ENCODE measurements at regions not wholly inside any gene's neighbourhood (a gene's known extent, or its start where the extent isn't known, plus 50 kb on each side); places are given as distances from the start of the nearest gene placed in this dataset.

DNA sequence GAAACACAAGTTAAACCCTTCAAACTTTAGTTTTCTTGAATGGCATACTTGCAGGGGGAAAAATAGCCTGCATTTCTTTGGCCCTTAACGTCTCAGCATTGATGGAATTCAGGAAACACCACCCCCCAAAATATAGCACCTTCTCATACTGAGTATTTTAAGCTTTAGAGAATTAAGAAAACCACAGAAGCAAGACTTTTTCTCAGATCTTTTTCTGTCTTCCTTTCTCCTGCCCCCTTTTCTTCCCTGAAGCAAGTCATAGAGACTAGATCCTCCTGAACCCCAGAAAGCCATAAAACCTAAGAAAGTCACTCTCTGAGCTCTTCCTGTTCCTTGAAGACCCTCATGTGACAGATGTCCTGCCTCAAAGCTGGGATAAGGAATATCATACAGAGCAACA is 1069.9 kb downstream of the EFNA5 start:
- Mint-ChIP-seq H3K9me3 (peaks cover 3% of the 10 kb centered on the region), H3K27me3 (no peaks in the 10 kb centered on the region), H3K4me3 (no peak overlapping the region), H3K36me3 (ENCODE audit: low read depth) (no peaks in the 10 kb centered on the region), H3K27ac (no peak overlapping the region), H3K4me1 (no peaks in the 10 kb centered on the region)
- CTCF ChIA-PET, result no interaction called here
- POLR2A ChIA-PET, result no interaction called here
- DNase-seq (no peak), ATAC-seq (ENCODE audit: low read depth) (no peak)
- intact Hi-C loops (cut with micrococcal nuclease), result no loop called here
- TF ChIP-seq, protein P1, sequence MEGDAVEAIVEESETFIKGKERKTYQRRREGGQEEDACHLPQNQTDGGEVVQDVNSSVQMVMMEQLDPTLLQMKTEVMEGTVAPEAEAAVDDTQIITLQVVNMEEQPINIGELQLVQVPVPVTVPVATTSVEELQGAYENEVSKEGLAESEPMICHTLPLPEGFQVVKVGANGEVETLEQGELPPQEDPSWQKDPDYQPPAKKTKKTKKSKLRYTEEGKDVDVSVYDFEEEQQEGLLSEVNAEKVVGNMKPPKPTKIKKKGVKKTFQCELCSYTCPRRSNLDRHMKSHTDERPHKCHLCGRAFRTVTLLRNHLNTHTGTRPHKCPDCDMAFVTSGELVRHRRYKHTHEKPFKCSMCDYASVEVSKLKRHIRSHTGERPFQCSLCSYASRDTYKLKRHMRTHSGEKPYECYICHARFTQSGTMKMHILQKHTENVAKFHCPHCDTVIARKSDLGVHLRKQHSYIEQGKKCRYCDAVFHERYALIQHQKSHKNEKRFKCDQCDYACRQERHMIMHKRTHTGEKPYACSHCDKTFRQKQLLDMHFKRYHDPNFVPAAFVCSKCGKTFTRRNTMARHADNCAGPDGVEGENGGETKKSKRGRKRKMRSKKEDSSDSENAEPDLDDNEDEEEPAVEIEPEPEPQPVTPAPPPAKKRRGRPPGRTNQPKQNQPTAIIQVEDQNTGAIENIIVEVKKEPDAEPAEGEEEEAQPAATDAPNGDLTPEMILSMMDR (IDR thresholded peaks at IDR 0.05), result no peak

DNA sequence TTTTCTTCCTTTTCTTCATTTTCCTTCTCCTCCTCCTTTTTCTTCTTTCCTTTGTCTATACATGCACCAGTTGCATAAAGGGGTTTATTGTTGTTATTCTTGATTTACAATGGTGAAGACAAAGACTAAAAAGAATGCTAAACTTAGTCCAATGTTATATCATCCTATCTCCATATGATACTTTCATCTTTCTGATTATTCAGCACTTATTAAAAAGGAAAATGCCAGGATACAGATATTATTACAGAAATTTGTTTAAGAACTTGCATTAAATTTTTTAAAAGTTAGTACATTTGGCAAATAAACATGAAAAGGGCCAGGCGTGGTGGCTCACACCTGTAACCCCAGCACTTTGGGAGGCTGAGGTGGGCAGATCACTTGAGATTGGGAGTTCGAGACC is 1074.9 kb downstream of the EFNA5 start:
- TF ChIP-seq, protein P1 (IDR thresholded peaks at IDR 0.05), result no peak
- Mint-ChIP-seq H3K27me3 (no peaks in the 10 kb centered on the region), H3K27ac (no peak overlapping the region), H3K4me3 (no peak overlapping the region), H3K9me3 (no peaks in the 10 kb centered on the region), H3K4me1 (no peaks in the 10 kb centered on the region), H3K36me3 (ENCODE audit: low read depth) (no peaks in the 10 kb centered on the region)
- no peak for ATAC-seq (ENCODE audit: low read depth)
- CTCF ChIA-PET, result no interaction called here
- DNase-seq, result no peak
- intact Hi-C loops (cut with micrococcal nuclease), result no loop called here
- POLR2A ChIA-PET, result no interaction called here

DNA sequence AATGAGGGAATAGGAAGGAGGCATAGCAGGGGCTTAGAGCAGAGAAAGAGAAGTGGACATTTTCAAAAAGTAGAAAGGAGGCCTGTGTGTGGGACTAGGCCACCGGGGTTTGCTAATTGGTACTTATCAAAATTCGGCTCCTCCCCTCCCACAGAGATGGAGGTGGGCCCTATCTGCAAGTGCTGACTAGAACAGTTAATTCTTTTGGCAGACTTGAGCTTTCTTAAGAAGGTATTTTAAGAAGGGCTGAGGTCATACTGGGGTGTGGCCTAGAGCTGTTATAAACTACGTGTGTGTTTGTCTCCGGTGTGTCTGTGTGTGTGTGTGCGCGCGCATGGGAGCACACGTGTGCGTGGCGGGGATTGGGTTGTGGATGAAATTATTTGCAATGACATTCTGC is 1086.5 kb downstream of the EFNA5 start:
- Mint-ChIP-seq H3K4me3 (no peak overlapping the region), H3K9me3 (peaks cover 3% of the 10 kb centered on the region), H3K27ac (no peak overlapping the region), H3K27me3 (no peaks in the 10 kb centered on the region), H3K4me1 (no peaks in the 10 kb centered on the region), H3K36me3 (ENCODE audit: low read depth) (no peaks in the 10 kb centered on the region)
- intact Hi-C loops (cut with micrococcal nuclease), result no loop called here
- no peak for DNase-seq
- ChIA-PET CTCF (no interaction called here), POLR2A (no interaction called here)
- TF ChIP-seq, protein P1 (IDR thresholded peaks at IDR 0.05), result no peak
- no peak for ATAC-seq (ENCODE audit: low read depth)

DNA sequence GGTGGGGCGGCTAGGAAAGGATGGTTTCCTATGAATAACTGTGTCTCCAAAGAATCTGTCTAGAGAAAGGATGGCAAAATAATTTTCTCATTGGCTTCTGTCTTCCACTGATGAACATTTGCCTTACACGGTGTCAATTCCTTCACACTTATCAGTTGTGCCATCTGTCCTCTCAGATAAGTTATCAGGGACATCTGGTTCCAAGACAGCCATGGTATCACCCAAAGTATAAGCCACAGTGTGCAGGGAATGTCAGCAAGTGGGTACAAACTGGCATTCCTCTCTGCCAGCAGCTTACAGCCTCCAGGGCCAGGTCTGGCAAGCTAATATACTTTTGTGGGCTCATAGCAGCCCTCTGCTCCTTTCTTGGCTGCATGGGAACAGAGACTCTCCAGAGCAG is 1092.0 kb downstream of the EFNA5 start:
- no peaks in the 10 kb centered on the region for H3K4me1 Mint-ChIP-seq
- POLR2A ChIA-PET, result no interaction called here
- no peak overlapping the region for H3K27ac Mint-ChIP-seq
- DNase-seq (no peak), ATAC-seq (ENCODE audit: low read depth) (no peak)
- H3K27me3 Mint-ChIP-seq, result no peaks in the 10 kb centered on the region
- CTCF ChIA-PET, result no interaction called here
- H3K36me3 Mint-ChIP-seq (ENCODE audit: low read depth), result no peaks in the 10 kb centered on the region
- H3K4me3 Mint-ChIP-seq, result no peak overlapping the region
- TF ChIP-seq, protein P1 (IDR thresholded peaks at IDR 0.05), result no peak
- H3K9me3 Mint-ChIP-seq, result peaks cover 3% of the 10 kb centered on the region
- intact Hi-C loops (cut with micrococcal nuclease), result no loop called here

DNA sequence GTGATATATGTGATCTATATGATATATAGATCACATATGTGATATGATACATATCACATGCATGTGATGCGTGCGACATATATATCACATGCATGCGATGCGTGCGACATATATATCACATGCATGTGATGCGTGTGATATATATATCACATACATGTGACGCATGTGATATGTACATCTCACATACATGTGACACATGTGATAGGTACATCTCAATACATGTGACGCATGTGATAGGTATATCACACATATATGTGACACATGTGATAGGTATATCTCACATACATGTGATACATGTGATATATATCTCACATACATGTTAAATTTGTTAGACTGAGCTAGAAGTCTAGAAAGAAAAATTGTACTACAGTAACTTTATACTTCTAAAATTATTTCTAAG is 1095.9 kb downstream of the EFNA5 start:
- DNase-seq (no peak), ATAC-seq (ENCODE audit: low read depth) (no peak)
- Mint-ChIP-seq H3K36me3 (ENCODE audit: low read depth) (no peaks in the 10 kb centered on the region), H3K27ac (no peak overlapping the region), H3K27me3 (no peaks in the 10 kb centered on the region), H3K9me3 (peaks cover 3% of the 10 kb centered on the region), H3K4me3 (no peak overlapping the region), H3K4me1 (no peaks in the 10 kb centered on the region)
- POLR2A ChIA-PET, result no interaction called here
- intact Hi-C loops (cut with micrococcal nuclease), result no loop called here
- CTCF ChIA-PET, result no interaction called here
- TF ChIP-seq, protein P1 (IDR thresholded peaks at IDR 0.05), result no peak

Data from activated B cell treated with CpG ODN at 0.5 μM for 24 hours (primary cell).